Testis (tissue), 2 donors: ENCODE measurements at regions not wholly inside any gene's neighbourhood (a gene's known extent, or its start where the extent isn't known, plus 50 kb on each side); places are given as distances from the start of the nearest gene placed in this dataset.

Experiments
- CTCF ChIP-seq, 3 experiments: fragments of 450-650 bp in 2 of 3; fragments of 200-600 bp in 1 of 3; sonication (generic) in 1 of 3; IDR thresholded peaks; one replicate each; pipeline ENCODE4 v1.5.1; 2016 to 2019; ENCODE audit warnings: antibody characterized with exemption in 3 of 3, mild to moderate bottlenecking in 2 of 3, moderate library complexity in 1 of 3
- POLR2A ChIP-seq: fragments of 450-650 bp; IDR thresholded peaks from one replicate; pipeline ENCODE4 v1.6.1; 2017; ENCODE audit warnings: antibody characterized with exemption, mild to moderate bottlenecking, moderate library complexity

GRCh38 chr14:85413836-85414526 lies 116.0 kb upstream of the FLRT2 start:
- TF ChIP-seq CTCF (IDR thresholded peaks at IDR 0.05) (no peak), POLR2A (no peak)
